H1 (cell line): ENCODE measurements at regions not wholly inside any gene's neighbourhood (a gene's known extent, or its start where the extent isn't known, plus 50 kb on each side); places are given as distances from the start of the nearest gene placed in this dataset.

Source experiments
- CTCF ChIA-PET: fragments of 300-600 bp; sonication (Branson Sonifier 250); formaldehyde crosslinking; loops from one replicate; lab custom pipeline; 2021; ENCODE audit not compliant: partially characterized antibody; lab: Charles Lee
- POLR2A ChIA-PET: fragments of 300-600 bp; sonication (Branson Sonifier 250); formaldehyde crosslinking; loops from one replicate; lab custom pipeline; 2021; ENCODE audit warnings: inconsistent platforms; ENCODE audit not compliant: partially characterized antibody; lab: Charles Lee
- DNase-seq, 2 experiments: peaks; one replicate each; pipeline versions ENCODE4 v3.0.0 to v3.0.0-alpha.2; 2010 to 2022; ENCODE audit warnings: low spot score in 2 of 2, low read depth in 1 of 2, mixed read lengths in 1 of 2
- FAIRE-seq: peaks from 2 replicates; lab custom pipeline; 2011; peaks lifted over from hg19 to GRCh38; lab: Jason Lieb, UNC
- H2AFZ ChIP-seq: 2 replicates; pipeline ENCODE4 v1.8.1; 2012; ENCODE audit warnings: low read length, inconsistent platforms
- H2AK5ac ChIP-seq: 2 replicates; pipeline ENCODE4 v1.6.1; 2013; ENCODE audit warnings: low read depth, low read length
- H2BK120ac ChIP-seq: replicated peaks from 2 replicates; pipeline ENCODE3; 2013; ENCODE audit warnings: low read depth, low read length, inconsistent platforms
- H2BK12ac ChIP-seq: 2 replicates; pipeline ENCODE4 v1.6.1; 2013; ENCODE audit warnings: low read depth, low read length
- H2BK15ac ChIP-seq: 2 replicates; pipeline ENCODE4 v1.6.1; 2013; ENCODE audit warnings: low read length
- H2BK20ac ChIP-seq: 2 replicates; pipeline ENCODE4 v1.6.1; 2013; ENCODE audit warnings: low read length
- H2BK5ac ChIP-seq: 2 replicates; pipeline ENCODE4 v1.6.1; 2013; ENCODE audit warnings: low read depth, low read length
- H3K14ac ChIP-seq: 2 replicates; pipeline ENCODE4 v1.6.1; 2013; ENCODE audit warnings: inconsistent platforms; ENCODE audit not compliant: insufficient read length
- H3K18ac ChIP-seq: 2 replicates; pipeline ENCODE4 v1.6.1; 2013; ENCODE audit warnings: low read length; ENCODE audit errors: extremely low read depth
- H3K23ac ChIP-seq: 2 replicates; pipeline ENCODE4 v1.6.1; 2013; ENCODE audit warnings: inconsistent platforms; ENCODE audit not compliant: insufficient read length
- H3K23me2 ChIP-seq: 2 replicates; pipeline ENCODE4 v1.6.1; 2013; ENCODE audit warnings: low read depth, low read length
- H3K27ac ChIP-seq: 2 replicates; pipeline ENCODE4 v1.6.1; 2011; ENCODE audit warnings: low read depth, low read length, inconsistent platforms
- H3K27me3 ChIP-seq, 4 experiments: replicated peaks in 1 of 4; 1 replicate in 1 of 4; 2 replicates in 3 of 4; pipeline versions ENCODE4 v1.6.1 to v1.8.1; 2011 to 2013; ENCODE audit warnings: low read length in 3 of 4, mild to moderate bottlenecking in 3 of 4, inconsistent platforms in 2 of 4, mixed read lengths in 2 of 4, moderate library complexity in 1 of 4; ENCODE audit not compliant: control insufficient read depth in 3 of 4, insufficient read depth in 3 of 4; ENCODE audit errors: extremely low read depth in 1 of 4
- H3K36me3 ChIP-seq, 4 experiments: 2 replicates each; pipeline versions ENCODE4 v1.6.1 to v1.8.1; 2011 to 2013; ENCODE audit warnings: mild to moderate bottlenecking in 4 of 4, low read length in 3 of 4, moderate library complexity in 2 of 4, control low read depth in 1 of 4, inconsistent platforms in 1 of 4; ENCODE audit not compliant: insufficient read depth in 4 of 4, control insufficient read depth in 2 of 4
- H3K4ac ChIP-seq: replicated peaks from 2 replicates; pipeline ENCODE3; 2013; ENCODE audit warnings: low read length, low read depth, mixed read lengths, inconsistent platforms; ENCODE audit not compliant: insufficient read length
- H3K4me1 ChIP-seq, 4 experiments: replicated peaks in 1 of 4; 1 replicate in 1 of 4; 2 replicates in 3 of 4; pipeline versions ENCODE4 v1.6.1 to v1.8.1; 2011 to 2013; ENCODE audit warnings: low read length in 3 of 4, inconsistent platforms in 2 of 4, mixed read lengths in 1 of 4; ENCODE audit not compliant: insufficient read depth in 4 of 4, control insufficient read depth in 3 of 4
- H3K4me2 ChIP-seq, 2 experiments: 2 replicates each; pipeline versions ENCODE4 v1.6.1 to v1.8.1; 2011 to 2013; ENCODE audit warnings: low read depth in 2 of 2, low read length in 2 of 2, control low read depth in 1 of 2, inconsistent platforms in 1 of 2, mild to moderate bottlenecking in 1 of 2; ENCODE audit not compliant: insufficient read depth in 1 of 2
- H3K4me3 ChIP-seq, 4 experiments: fragments of 200-600, 300-600 bp in 1 of 4; sonication (generic), shearing (Covaris generic), sonication (Bioruptor Twin) in 1 of 4; 2 replicates each; pipeline versions ENCODE4 v1.5.1 to v1.8.1; 2011 to 2016; ENCODE audit warnings: low read length in 4 of 4, low read depth in 3 of 4, control low read depth in 2 of 4, inconsistent platforms in 2 of 4, mild to moderate bottlenecking in 2 of 4, mixed read lengths in 1 of 4, moderate library complexity in 1 of 4; ENCODE audit not compliant: insufficient read depth in 2 of 4; ENCODE audit errors: extremely low read depth in 1 of 4
- H3K56ac ChIP-seq: replicated peaks from 2 replicates; pipeline ENCODE3; 2013; ENCODE audit warnings: low read depth, mild to moderate bottlenecking, mixed read lengths, low read length, inconsistent platforms; ENCODE audit not compliant: insufficient read length
- H3K79me1 ChIP-seq: 2 replicates; pipeline ENCODE4 v1.6.1; 2013; ENCODE audit warnings: low read depth, low read length, control low read depth
- H3K79me2 ChIP-seq, 2 experiments: 2 replicates each; pipeline versions ENCODE4 v1.6.1 to v1.8.1; 2012 to 2013; ENCODE audit warnings: low read length in 2 of 2, mild to moderate bottlenecking in 2 of 2, inconsistent platforms in 1 of 2; ENCODE audit not compliant: insufficient read depth in 2 of 2, control insufficient read depth in 1 of 2
- H3K9ac ChIP-seq, 4 experiments: replicated peaks in 1 of 4; 1 replicate in 1 of 4; 2 replicates in 3 of 4; pipeline versions ENCODE4 v1.6.1 to v1.8.1; 2011 to 2013; ENCODE audit warnings: low read depth in 3 of 4, low read length in 3 of 4, control low read depth in 2 of 4, mild to moderate bottlenecking in 2 of 4, moderate library complexity in 2 of 4, inconsistent platforms in 1 of 4; ENCODE audit errors: extremely low read depth in 1 of 4
- H3K9me3 ChIP-seq, 2 experiments: 2 replicates each; pipeline versions ENCODE4 v1.6.1 to v1.8.1; 2012 to 2013; ENCODE audit warnings: mild to moderate bottlenecking in 2 of 2, moderate library complexity in 2 of 2, control low read depth in 1 of 2, inconsistent platforms in 1 of 2, low read depth in 1 of 2, low read length in 1 of 2, mixed read lengths in 1 of 2; ENCODE audit not compliant: insufficient read depth in 2 of 2
- H4K20me1 ChIP-seq, 2 experiments: replicated peaks in 1 of 2; 2 replicates each; pipeline versions ENCODE3 to v1.8.1; 2011 to 2013; ENCODE audit warnings: inconsistent platforms in 2 of 2, low read length in 2 of 2, mild to moderate bottlenecking in 1 of 2; ENCODE audit not compliant: insufficient read depth in 2 of 2, control insufficient read depth in 1 of 2
- H4K5ac ChIP-seq: 2 replicates; pipeline ENCODE4 v1.6.1; 2013; ENCODE audit warnings: low read length, low read depth, mixed read lengths, inconsistent platforms; ENCODE audit not compliant: insufficient read length
- H4K8ac ChIP-seq: 2 replicates; pipeline ENCODE4 v1.8.0; 2013; ENCODE audit warnings: mild to moderate bottlenecking, moderate library complexity, low read length, inconsistent platforms; ENCODE audit not compliant: insufficient read depth; ENCODE audit errors: extremely low read depth
- H4K91ac ChIP-seq: replicated peaks from 2 replicates; pipeline ENCODE3; 2013; ENCODE audit warnings: low read length, mixed read lengths, inconsistent platforms; ENCODE audit not compliant: insufficient read length
- BACH1 ChIP-seq: IDR thresholded peaks from 2 replicates; pipeline ENCODE4 v1.6.1; 2012; ENCODE audit warnings: low read length, improper control_type of control experiment
- CEBPB ChIP-seq: IDR thresholded peaks from 2 replicates; pipeline ENCODE4 v1.6.1; 2012; ENCODE audit warnings: low read depth, low read length
- CHD1 ChIP-seq: IDR thresholded peaks from 2 replicates; pipeline ENCODE4 v1.6.1; 2012; ENCODE audit warnings: low read depth, low read length, improper control_type of control experiment
- CREB1 ChIP-seq: IDR thresholded peaks from 2 replicates; pipeline ENCODE4 v1.6.1; 2012; ENCODE audit warnings: inconsistent platforms
- JUN ChIP-seq: IDR thresholded peaks from 2 replicates; pipeline ENCODE4 v1.6.1; 2011; ENCODE audit warnings: low read depth, mild to moderate bottlenecking, improper control_type of control experiment, low read length
- RFX5 ChIP-seq: IDR thresholded peaks from 2 replicates; pipeline ENCODE4 v1.6.1; 2011; ENCODE audit warnings: low read depth, low read length, improper control_type of control experiment, borderline replicate concordance
- SUZ12 ChIP-seq: fragments of 200-600 bp; sonication (generic); IDR thresholded peaks from 2 replicates; pipeline ENCODE4 v1.6.1; 2012; ENCODE audit warnings: mild to moderate bottlenecking, inconsistent platforms, low read length, moderate library complexity, mixed read lengths
- WGBS, 2 experiments: shearing (Covaris generic) in 1 of 2; methylation state at CpG; one replicate each; pipeline versions ENCODE4 v1.1.6 to v1.1.7; 2013 to 2015; ENCODE audit warnings: low lambda C conversion rate in 2 of 2, mixed read lengths in 2 of 2, inconsistent platforms in 1 of 2, low coverage in 1 of 2, missing lambda C conversion rate in 1 of 2; ENCODE audit not compliant: insufficient replicate concordance in 2 of 2, insufficient coverage in 1 of 2, insufficient read length in 1 of 2; ENCODE audit errors: extremely low coverage in 1 of 2, missing lambda C conversion rate in 1 of 2; 5-methylcytosine and 5-hydroxymethylcytosine counted together
- TF ChIP-seq, protein P1 (sequence below), 3 experiments: IDR thresholded peaks; 1 replicate in 2 of 3; 2 replicates in 1 of 3; pipeline versions ENCODE4 v1.5.1 to v1.6.1; 2011; ENCODE audit warnings: low read length in 3 of 3, mild to moderate bottlenecking in 3 of 3, inconsistent platforms in 2 of 3, low read depth in 1 of 3, moderate library complexity in 1 of 3; ENCODE audit not compliant: insufficient read depth in 1 of 3; ENCODE audit errors: control extremely low read depth in 1 of 3

DNA sequence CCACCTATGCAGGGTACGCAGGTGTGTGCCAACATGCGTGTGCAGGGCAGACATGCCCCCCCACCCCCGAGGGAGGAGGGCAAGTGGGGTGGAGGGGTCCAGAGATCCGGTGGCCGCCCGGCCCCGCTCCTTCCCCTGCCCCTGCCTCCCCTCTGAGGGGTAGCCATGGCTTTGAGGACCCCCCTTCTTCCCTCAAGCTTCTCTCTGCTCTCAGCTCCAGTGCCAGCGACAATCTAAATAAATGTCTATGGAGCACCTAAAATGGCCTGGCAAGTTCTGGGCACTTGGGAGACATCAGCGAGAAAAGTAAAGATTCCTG is 91.9 kb downstream of the ZFP36L2 start:
- Histone ChIP-seq H2BK20ac (0 out of 2 replicates have a peak overlapping the region, but pooled peaks have one; percentile 38), H3K23me2 (no peaks in the 10 kb centered on the region; the same call in none of the 2 replicates), H2AFZ (no peak overlapping the region), H3K23ac (no peak overlapping the region), H3K79me2 (no peaks in the 10 kb centered on the region), H3K27me3 (no peaks in the 10 kb centered on the region), H2BK5ac (no peak overlapping the region), H3K18ac (no peak overlapping the region), H4K5ac (no peak overlapping the region), H3K36me3 (no peaks in the 10 kb centered on the region), H3K9ac (no peak overlapping the region), H3K4ac (no peak overlapping the region), H2AK5ac (no peak overlapping the region; the same call in 1 of the 2 replicates), H3K9me3 (no peaks in the 10 kb centered on the region), H3K4me1 (peaks cover 0 to 23% (median 11%) of the 10 kb centered on the region in 4 experiments; a peak in 6 of 7 replicates), H2BK15ac (peak overlapping the region; percentile 61; the same call in 1 of the 2 replicates), H3K56ac (no peak overlapping the region), H3K14ac (no peak overlapping the region), H4K91ac (peak overlapping the region; percentile 79), H3K4me3 (no peak overlapping the region), H4K20me1 (no peaks in the 10 kb centered on the region), H2BK120ac (no peak overlapping the region), H4K8ac (no peak overlapping the region)
- ChIA-PET CTCF (interaction anchor here (0.7 to 4.5 kb wide), 12 partner anchors 8 to 351 kb away, joined by 3 to 57 read pairs (median 8); partner anchors contain the start of gene ZFP36L2), POLR2A (interaction anchor here (1.9 kb wide), 2 partner anchors 88 to 90 kb away, joined by 6 to 9 read pairs; no protein-coding TSS in a partner anchor)
- no peak for FAIRE-seq
- WGBS, 2 experiments = 96% methylated on average over 4 of the region's 9 CpGs; no CpG with 5 or more reads in 1 of the 2 experiments
- TF ChIP-seq CEBPB (no peak), SUZ12 (no peak), CHD1 (no peak), CREB1 (no peak), BACH1 (no peak), JUN (no peak), RFX5 (no peak)
- TF ChIP-seq, protein P1, sequence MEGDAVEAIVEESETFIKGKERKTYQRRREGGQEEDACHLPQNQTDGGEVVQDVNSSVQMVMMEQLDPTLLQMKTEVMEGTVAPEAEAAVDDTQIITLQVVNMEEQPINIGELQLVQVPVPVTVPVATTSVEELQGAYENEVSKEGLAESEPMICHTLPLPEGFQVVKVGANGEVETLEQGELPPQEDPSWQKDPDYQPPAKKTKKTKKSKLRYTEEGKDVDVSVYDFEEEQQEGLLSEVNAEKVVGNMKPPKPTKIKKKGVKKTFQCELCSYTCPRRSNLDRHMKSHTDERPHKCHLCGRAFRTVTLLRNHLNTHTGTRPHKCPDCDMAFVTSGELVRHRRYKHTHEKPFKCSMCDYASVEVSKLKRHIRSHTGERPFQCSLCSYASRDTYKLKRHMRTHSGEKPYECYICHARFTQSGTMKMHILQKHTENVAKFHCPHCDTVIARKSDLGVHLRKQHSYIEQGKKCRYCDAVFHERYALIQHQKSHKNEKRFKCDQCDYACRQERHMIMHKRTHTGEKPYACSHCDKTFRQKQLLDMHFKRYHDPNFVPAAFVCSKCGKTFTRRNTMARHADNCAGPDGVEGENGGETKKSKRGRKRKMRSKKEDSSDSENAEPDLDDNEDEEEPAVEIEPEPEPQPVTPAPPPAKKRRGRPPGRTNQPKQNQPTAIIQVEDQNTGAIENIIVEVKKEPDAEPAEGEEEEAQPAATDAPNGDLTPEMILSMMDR (IDR thresholded peaks at IDR 0.05; ENCODE audit: control extremely low read depth in 1 of 3, insufficient read depth in 1 of 3, low read depth in 1 of 3, low read length in 3 of 3) = no peak
- TF ChIP-seq, all 59 proteins: peak for 0
- Histone ChIP-seq H3K4me2 (no peak overlapping the region), H3K27ac (no peak overlapping the region), H2BK12ac (no peak overlapping the region), H3K79me1 (no peaks in the 10 kb centered on the region)
- no peak for DNase-seq
